ENCODE measurements at regions not wholly inside any gene's neighbourhood (a gene's known extent, or its start where the extent isn't known, plus 50 kb on each side); places are given as distances from the start of the nearest gene placed in this dataset.

- ATAC-seq, result peak; percentile 74
- TF ChIP-seq ISL1 (CRISPR knock-in tag; IDR thresholded peaks at IDR 0.05) (peak; percentile 80), GLIS3 (CRISPR knock-in tag; IDR thresholded peaks at IDR 0.05) (no peak)
These were observed 206.1 kb upstream of the ANKRD50 start for GRCh38 chr4:124918559-124919122.

GRCh38 chr4:124915073-124915472, 202.5 kb upstream of the ANKRD50 start:
- TF ChIP-seq PPARA (CRISPR knock-in tag; IDR thresholded peaks at IDR 0.05; ENCODE audit: borderline replicate concordance) (no peak), PATZ1 (CRISPR knock-in tag; IDR thresholded peaks at IDR 0.05; ENCODE audit: borderline replicate concordance) (no peak), ARNTL (CRISPR knock-in tag; IDR thresholded peaks at IDR 0.05; ENCODE audit: borderline replicate concordance, low read depth) (no peak), CREB5 (CRISPR knock-in tag; IDR thresholded peaks at IDR 0.05; ENCODE audit: low read depth) (no peak), ESRRG (CRISPR knock-in tag; IDR thresholded peaks at IDR 0.05) (no peak), SNAI2 (CRISPR knock-in tag; IDR thresholded peaks at IDR 0.05) (no peak)
- ATAC-seq, result no peak

GRCh38 chr4:124913237-124913636, 200.7 kb upstream of the ANKRD50 start:
- ATAC-seq, result no peak
- TF ChIP-seq RARB (CRISPR knock-in tag; IDR thresholded peaks at IDR 0.05), result no peak
- no peak for TF ChIP-seq SNAI2 (CRISPR knock-in tag; IDR thresholded peaks at IDR 0.05)
- no peak for TF ChIP-seq ZNF565 (CRISPR knock-in tag; conservative IDR thresholded peaks at IDR 0.05; ENCODE audit: low read depth)
- TF ChIP-seq ARNTL (CRISPR knock-in tag; IDR thresholded peaks at IDR 0.05; ENCODE audit: borderline replicate concordance, low read depth), result no peak
- no peak for TF ChIP-seq ESRRG (CRISPR knock-in tag; IDR thresholded peaks at IDR 0.05)
- no peak for TF ChIP-seq ZFP30 (CRISPR knock-in tag; IDR thresholded peaks at IDR 0.05)

GRCh38 chr4:124910327-124910726, 197.8 kb upstream of the ANKRD50 start:
- ATAC-seq, result no peak

More at GRCh38 chr4:124910327-124910726, 197.8 kb upstream of the ANKRD50 start:
- TF ChIP-seq ZC3H10 (CRISPR knock-in tag; IDR thresholded peaks at IDR 0.05) (no peak), POU6F1 (CRISPR knock-in tag; IDR thresholded peaks at IDR 0.05; ENCODE audit: borderline replicate concordance, low read depth) (no peak), TSHZ2 (CRISPR knock-in tag; IDR thresholded peaks at IDR 0.05) (no peak), ZFP30 (CRISPR knock-in tag; IDR thresholded peaks at IDR 0.05) (no peak), ESRRG (CRISPR knock-in tag; IDR thresholded peaks at IDR 0.05) (no peak), CREB5 (CRISPR knock-in tag; IDR thresholded peaks at IDR 0.05; ENCODE audit: low read depth) (no peak), GLIS3 (CRISPR knock-in tag; IDR thresholded peaks at IDR 0.05) (no peak), CSRNP3 (CRISPR knock-in tag; IDR thresholded peaks at IDR 0.05) (no peak), PATZ1 (CRISPR knock-in tag; IDR thresholded peaks at IDR 0.05; ENCODE audit: borderline replicate concordance) (no peak), BACH2 (CRISPR knock-in tag; IDR thresholded peaks at IDR 0.05; ENCODE audit: borderline replicate concordance) (no peak), SNAI2 (CRISPR knock-in tag; IDR thresholded peaks at IDR 0.05) (no peak), RARB (CRISPR knock-in tag; IDR thresholded peaks at IDR 0.05) (no peak), PPARA (CRISPR knock-in tag; IDR thresholded peaks at IDR 0.05; ENCODE audit: borderline replicate concordance) (no peak), ARNTL (CRISPR knock-in tag; IDR thresholded peaks at IDR 0.05; ENCODE audit: borderline replicate concordance, low read depth) (no peak), TCF4 (CRISPR knock-in tag; IDR thresholded peaks at IDR 0.05; ENCODE audit: borderline replicate concordance) (no peak)
